HUES64 (cell line): ENCODE measurements at regions not wholly inside any gene's neighbourhood (a gene's known extent, or its start where the extent isn't known, plus 50 kb on each side); places are given as distances from the start of the nearest gene placed in this dataset.

Experiments
- H3K27ac ChIP-seq: 2 replicates; pipeline ENCODE4 v1.7.0; 2013; ENCODE audit warnings: low read depth, low read length, inconsistent platforms
- H3K27me3 ChIP-seq: 2 replicates; pipeline ENCODE4 v1.6.1; 2013; ENCODE audit warnings: mild to moderate bottlenecking, low read length; ENCODE audit not compliant: insufficient read depth
- H3K36me3 ChIP-seq: 2 replicates; pipeline ENCODE4 v1.6.1; 2013; ENCODE audit warnings: mild to moderate bottlenecking, low read length; ENCODE audit not compliant: insufficient read depth
- H3K4me1 ChIP-seq: 2 replicates; pipeline ENCODE4 v1.6.1; 2013; ENCODE audit warnings: mild to moderate bottlenecking, low read length, moderate library complexity; ENCODE audit not compliant: insufficient read depth
- H3K4me3 ChIP-seq: 2 replicates; pipeline ENCODE4 v1.5.1; 2013; ENCODE audit warnings: mild to moderate bottlenecking, low read length, moderate library complexity
- H3K9ac ChIP-seq: 2 replicates; pipeline ENCODE4 v1.6.1; 2013; ENCODE audit warnings: mild to moderate bottlenecking, low read depth, low read length
- H3K9me3 ChIP-seq: 2 replicates; pipeline ENCODE4 v1.6.1; 2013; ENCODE audit warnings: low read depth, low read length; ENCODE audit not compliant: insufficient read depth
- WGBS: fragments of 150-250, 120-280 bp; methylation state at CpG from one replicate; pipeline ENCODE4 v1.1.7; 2013; ENCODE audit warnings: missing lambda C conversion rate; 5-methylcytosine and 5-hydroxymethylcytosine counted together

DNA sequence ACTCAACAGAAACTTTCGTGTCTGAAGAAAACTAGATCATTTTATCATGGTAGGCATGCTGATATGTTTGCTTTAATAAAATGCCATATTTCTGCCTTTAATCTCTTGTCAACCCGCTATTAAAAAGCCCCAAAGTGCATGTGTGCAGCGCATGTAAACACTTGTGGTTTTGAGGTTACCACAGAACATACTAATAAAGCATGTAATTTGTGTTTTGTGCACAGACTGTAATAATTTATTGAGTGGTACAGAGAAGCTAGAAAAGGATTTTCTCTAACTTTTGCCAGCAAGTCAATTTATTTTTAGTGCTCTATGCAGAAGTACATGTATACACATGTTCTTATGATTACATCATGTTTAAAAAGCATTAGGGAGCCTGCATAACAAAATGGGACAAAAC lies 349.9 kb upstream of the SLC35B3 start:
- no peaks in the 10 kb centered on the region for H3K27me3 ChIP-seq
- no peaks in the 10 kb centered on the region for H3K9me3 ChIP-seq
- no peak overlapping the region for H3K9ac ChIP-seq
- H3K4me1 ChIP-seq = no peaks in the 10 kb centered on the region
- no peak overlapping the region for H3K4me3 ChIP-seq
- H3K27ac ChIP-seq = no peak overlapping the region
- WGBS = 92% methylated on average over 3 of the region's 3 CpGs
- no peaks in the 10 kb centered on the region for H3K36me3 ChIP-seq

DNA sequence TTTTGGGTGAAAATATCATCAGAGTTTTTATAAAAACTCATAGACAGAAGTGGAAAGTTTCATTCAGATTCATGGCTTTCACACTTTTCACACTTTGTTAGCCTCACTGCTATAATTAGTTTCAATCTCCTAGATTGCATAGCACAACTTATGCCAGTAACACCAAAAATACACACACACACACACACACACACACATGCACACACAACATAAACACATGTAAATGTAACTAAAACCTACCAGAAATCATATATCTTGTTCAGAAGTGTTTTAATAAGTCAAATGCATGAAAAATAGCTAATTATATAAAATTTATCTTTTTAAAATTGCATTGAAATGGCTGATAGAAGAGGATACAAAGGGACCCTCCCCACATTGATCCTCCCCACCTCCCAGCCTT lies 347.8 kb upstream of the SLC35B3 start:
- no peak overlapping the region for H3K4me3 ChIP-seq
- no peak overlapping the region for H3K9ac ChIP-seq
- H3K27ac ChIP-seq = no peak overlapping the region
- H3K36me3 ChIP-seq = no peaks in the 10 kb centered on the region
- H3K27me3 ChIP-seq = no peaks in the 10 kb centered on the region
- H3K4me1 ChIP-seq = no peaks in the 10 kb centered on the region
- no peaks in the 10 kb centered on the region for H3K9me3 ChIP-seq

DNA sequence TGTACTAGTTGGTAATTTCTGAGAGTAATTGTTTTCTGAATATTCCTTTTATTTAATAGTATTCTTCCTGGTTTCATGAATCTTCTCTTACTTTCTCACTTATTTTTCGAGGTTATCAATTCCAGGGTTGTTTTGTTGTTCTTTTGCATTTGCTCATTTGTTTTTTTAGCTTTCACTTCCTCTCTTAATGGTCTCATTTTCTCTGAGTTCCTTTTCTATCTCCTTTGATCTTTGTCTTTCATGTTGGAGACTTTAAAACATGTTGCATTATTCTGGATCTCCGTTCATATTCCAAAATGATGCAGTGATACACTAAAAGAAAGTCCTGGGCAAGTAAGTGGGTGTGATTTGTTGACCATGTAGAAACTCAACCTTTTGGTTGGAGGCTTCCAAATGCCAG lies 345.3 kb upstream of the SLC35B3 start:
- Histone ChIP-seq H3K9me3 (no peaks in the 10 kb centered on the region), H3K36me3 (no peaks in the 10 kb centered on the region), H3K4me1 (no peaks in the 10 kb centered on the region), H3K9ac (no peak overlapping the region), H3K27ac (no peak overlapping the region), H3K4me3 (no peak overlapping the region), H3K27me3 (no peaks in the 10 kb centered on the region)
- 95% methylated on average over 1 of the region's 2 CpGs for WGBS

DNA sequence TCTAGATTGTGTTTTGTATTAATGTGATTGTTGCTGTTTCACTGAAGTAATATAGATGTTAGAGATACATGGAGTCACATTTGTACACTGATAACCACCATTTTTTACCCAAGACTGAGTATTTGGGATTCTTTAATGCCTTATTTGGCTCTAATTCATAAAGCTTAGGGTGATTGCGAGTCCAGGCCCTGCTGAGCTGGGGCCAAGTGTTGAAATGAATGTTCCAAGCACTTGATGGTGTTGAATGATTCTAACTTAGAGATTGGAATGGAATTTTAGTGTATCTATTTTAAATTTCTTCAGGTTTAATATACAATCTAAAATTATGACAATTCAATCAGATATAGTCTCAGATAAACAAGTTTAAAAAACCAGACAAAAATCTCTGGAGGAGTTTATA lies 329.4 kb upstream of the SLC35B3 start:
- Histone ChIP-seq H3K36me3 (no peaks in the 10 kb centered on the region), H3K4me1 (no peaks in the 10 kb centered on the region), H3K9me3 (no peaks in the 10 kb centered on the region), H3K27me3 (no peaks in the 10 kb centered on the region), H3K9ac (no peak overlapping the region), H3K4me3 (no peak overlapping the region), H3K27ac (no peak overlapping the region)
- 89% methylated on average over 1 of the region's 1 CpG for WGBS

DNA sequence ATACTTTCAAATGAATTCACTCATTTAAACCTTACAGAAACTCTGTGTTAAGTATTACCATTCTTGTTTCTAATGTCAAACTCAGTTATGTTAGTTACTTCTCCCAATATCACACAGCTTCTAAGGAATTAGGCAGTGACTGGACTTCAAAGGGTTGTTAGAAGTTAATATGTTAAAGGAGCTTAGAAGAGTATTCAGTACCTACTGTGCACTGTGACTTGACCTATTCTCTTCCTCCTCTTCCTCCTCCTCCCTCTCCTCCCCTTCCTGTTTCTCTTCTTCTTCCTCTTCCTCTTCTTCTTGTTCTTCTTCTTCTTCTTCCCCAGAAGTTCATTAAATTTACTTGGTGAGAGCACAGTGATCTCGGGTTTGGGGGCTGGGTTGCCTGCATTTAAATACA lies 325.6 kb upstream of the SLC35B3 start:
- Histone ChIP-seq H3K4me3 (no peak overlapping the region), H3K27me3 (no peaks in the 10 kb centered on the region), H3K4me1 (no peaks in the 10 kb centered on the region), H3K27ac (no peak overlapping the region), H3K36me3 (no peaks in the 10 kb centered on the region), H3K9me3 (no peaks in the 10 kb centered on the region), H3K9ac (no peak overlapping the region)
- 78% methylated on average over 1 of the region's 1 CpG for WGBS

DNA sequence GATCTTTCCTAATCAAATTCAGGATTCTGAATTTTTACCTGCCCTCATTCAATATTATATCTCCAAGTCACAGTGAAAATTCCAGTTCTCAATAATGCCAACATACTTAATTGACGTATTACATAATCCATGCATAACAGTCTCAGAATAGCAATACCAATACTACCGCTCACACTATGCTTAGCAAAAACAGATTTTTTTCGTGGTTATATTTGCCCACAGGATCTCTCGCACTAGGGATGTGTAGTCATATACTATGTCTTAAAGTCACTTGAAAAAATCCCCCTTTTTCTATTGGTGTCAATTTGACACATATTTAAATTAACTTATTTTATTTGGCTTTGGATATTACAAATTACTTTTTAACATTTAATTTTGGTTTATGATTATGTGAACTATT lies 323.1 kb upstream of the SLC35B3 start:
- H3K27ac ChIP-seq = no peak overlapping the region
- WGBS = 95% methylated on average over 3 of the region's 4 CpGs
- no peaks in the 10 kb centered on the region for H3K4me1 ChIP-seq
- H3K36me3 ChIP-seq = no peaks in the 10 kb centered on the region
- H3K4me3 ChIP-seq = no peak overlapping the region
- no peaks in the 10 kb centered on the region for H3K9me3 ChIP-seq
- H3K9ac ChIP-seq = no peak overlapping the region
- H3K27me3 ChIP-seq = no peaks in the 10 kb centered on the region

DNA sequence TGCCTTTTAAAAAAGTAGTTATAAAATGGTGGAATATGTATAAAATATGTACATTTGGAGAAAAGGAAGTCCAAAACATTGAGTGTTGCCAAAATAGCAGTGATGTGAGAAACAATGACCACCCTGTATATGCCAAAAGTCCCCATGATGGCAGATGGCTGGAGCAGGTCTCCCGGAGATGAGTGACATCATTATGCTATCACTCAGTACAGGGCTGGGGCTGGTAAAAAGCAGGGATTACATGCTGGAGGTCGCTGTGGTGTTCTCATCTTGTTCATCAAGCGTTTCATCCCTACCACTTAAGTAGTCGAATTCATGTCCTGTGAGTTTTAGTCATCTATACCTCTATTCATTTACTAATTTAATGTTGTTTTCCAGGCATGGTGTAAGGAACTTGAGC lies 315.3 kb upstream of the SLC35B3 start:
- Histone ChIP-seq H3K36me3 (no peaks in the 10 kb centered on the region), H3K27ac (no peak overlapping the region), H3K27me3 (no peaks in the 10 kb centered on the region), H3K9ac (no peak overlapping the region), H3K4me3 (no peak overlapping the region), H3K4me1 (no peaks in the 10 kb centered on the region), H3K9me3 (no peaks in the 10 kb centered on the region)
- WGBS = 97% methylated on average over 4 of the region's 4 CpGs

DNA sequence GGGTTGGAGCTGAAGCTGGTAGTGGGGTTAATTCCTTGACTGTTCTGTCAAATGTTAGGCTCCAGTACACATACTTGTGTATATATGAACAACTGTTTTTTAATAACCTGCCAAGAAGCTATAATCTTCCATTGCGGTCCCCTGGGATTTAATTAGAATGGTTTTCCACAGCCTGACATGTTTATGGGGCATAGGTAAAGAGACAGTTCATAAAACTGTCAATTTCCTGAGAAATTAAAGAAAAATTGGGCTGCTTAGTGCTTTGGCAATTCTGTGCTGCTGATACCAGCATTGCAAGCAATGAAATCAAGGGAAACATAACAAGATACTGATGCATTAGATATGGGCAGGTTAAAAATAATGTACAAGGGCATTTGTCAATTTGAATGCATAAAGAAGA lies 314.1 kb upstream of the SLC35B3 start:
- Histone ChIP-seq H3K27me3 (no peaks in the 10 kb centered on the region), H3K4me1 (no peaks in the 10 kb centered on the region), H3K27ac (no peak overlapping the region), H3K4me3 (no peak overlapping the region), H3K9me3 (no peaks in the 10 kb centered on the region), H3K36me3 (no peaks in the 10 kb centered on the region), H3K9ac (no peak overlapping the region)
- WGBS = 95% methylated on average over 1 of the region's 1 CpG

DNA sequence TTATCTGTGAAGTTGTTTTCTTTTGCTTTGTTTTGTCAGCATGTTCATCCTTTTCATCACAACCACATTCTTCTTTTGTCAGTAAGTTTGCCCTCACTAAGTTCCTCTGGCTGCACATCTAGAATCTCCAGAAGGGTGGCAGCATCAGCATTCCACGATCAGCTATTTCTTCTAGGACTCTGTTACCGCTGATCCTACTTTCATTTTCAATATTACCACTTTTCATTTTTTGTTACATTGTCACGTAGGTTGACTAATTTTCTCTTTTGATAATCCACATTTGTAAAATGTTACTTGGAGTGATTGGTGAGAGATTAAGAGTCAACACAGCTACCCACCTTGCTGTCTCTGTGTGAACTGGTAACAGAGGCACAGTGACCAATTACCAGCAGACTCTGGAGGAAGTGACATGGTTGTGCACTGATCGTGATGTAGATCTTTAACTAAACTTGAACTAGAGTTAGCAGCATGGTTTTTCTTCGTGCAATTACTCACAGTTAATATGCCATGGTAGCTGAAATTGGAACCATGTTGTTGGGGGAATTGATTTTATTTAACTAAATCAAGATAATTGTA lies 307.9 kb upstream of the SLC35B3 start:
- WGBS = 93% methylated on average over 5 of the region's 5 CpGs
- Histone ChIP-seq H3K4me1 (no peaks in the 10 kb centered on the region), H3K27ac (no peak overlapping the region), H3K4me3 (no peak overlapping the region), H3K9ac (no peak overlapping the region), H3K9me3 (no peaks in the 10 kb centered on the region), H3K36me3 (no peaks in the 10 kb centered on the region), H3K27me3 (no peaks in the 10 kb centered on the region)

DNA sequence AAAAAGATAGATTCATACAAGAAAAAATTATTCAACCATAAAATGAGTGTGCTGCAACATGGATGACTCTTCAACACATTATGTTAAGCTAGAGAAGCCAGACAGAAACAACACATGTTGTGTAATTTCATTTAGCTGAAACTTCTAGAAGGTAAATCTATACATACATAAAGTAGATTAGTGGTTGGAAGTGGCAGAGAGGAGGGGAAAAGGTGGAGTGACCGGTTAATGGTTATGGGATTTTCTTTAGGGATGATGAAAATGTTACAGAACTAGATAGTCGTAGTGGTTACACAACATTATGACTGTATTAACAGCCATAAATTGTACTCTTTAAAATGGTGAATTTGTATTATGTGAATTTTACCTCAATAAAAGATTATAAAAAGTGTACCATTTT lies 304.1 kb upstream of the SLC35B3 start:
- no peak overlapping the region for H3K4me3 ChIP-seq
- 100% methylated on average over 1 of the region's 2 CpGs for WGBS
- no peaks in the 10 kb centered on the region for H3K9me3 ChIP-seq
- no peaks in the 10 kb centered on the region for H3K4me1 ChIP-seq
- no peak overlapping the region for H3K9ac ChIP-seq
- no peaks in the 10 kb centered on the region for H3K27me3 ChIP-seq
- H3K36me3 ChIP-seq = no peaks in the 10 kb centered on the region
- H3K27ac ChIP-seq = no peak overlapping the region

DNA sequence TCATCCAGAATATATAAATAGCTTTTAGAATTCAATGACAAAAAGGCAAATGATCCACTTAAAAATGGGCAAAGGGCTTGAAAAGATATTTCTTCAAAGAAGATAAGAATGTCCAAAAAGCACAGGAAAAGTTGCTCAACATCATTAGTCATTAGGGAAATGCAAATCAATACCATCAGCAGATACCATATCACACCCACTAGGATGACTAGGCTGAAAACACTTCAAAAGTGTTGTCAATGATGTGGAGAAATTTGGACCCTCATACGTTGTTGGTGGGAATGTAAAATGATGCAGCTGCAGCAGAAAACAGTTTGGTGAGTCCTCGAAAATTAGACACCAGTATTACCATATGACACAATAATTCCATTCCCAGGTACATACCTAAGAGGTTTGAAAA lies 303.6 kb upstream of the SLC35B3 start:
- Histone ChIP-seq H3K9ac (no peak overlapping the region), H3K4me3 (no peak overlapping the region), H3K4me1 (no peaks in the 10 kb centered on the region), H3K9me3 (no peaks in the 10 kb centered on the region), H3K27ac (no peak overlapping the region), H3K36me3 (no peaks in the 10 kb centered on the region), H3K27me3 (no peaks in the 10 kb centered on the region)
- 88% methylated on average over 1 of the region's 2 CpGs for WGBS

DNA sequence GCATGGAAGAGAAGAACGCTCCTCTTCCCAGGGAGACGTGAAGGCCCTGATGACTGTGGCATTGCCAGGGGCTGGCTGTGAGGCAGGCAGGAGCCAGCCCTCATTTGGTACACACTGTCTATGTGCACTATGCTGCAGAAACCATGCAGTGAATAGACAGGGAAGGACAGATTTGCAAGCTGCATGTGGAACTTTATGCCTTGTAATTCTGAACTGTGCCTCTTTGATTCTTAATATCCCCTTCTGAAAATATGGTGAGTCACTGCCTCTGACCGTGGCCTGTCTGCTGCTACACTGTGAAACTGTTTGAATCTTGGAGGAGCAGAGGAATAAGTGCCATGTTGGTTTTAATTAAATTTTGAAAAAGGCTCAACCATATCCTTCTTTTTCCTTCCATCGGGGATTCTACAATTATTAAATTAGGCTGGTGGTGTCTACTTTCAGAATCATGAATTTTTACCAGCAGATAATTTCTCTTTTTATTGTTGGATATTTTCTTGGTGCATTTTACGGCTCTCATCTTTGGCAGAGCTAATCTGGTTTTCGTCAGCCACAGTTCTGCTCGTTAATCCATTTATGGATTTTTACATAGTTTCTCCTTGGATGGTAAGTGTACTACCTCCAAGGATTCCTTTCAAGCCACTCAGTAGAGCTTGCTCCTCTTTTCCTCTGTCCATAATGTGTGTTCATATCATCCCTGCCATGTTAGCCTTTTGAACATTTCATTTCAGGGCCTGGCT lies 301.0 kb upstream of the SLC35B3 start:
- Histone ChIP-seq H3K4me3 (no peak overlapping the region), H3K9ac (no peak overlapping the region), H3K27ac (no peak overlapping the region), H3K36me3 (no peaks in the 10 kb centered on the region), H3K9me3 (no peaks in the 10 kb centered on the region), H3K4me1 (no peaks in the 10 kb centered on the region), H3K27me3 (no peaks in the 10 kb centered on the region)
- 90% methylated on average over 6 of the region's 7 CpGs for WGBS
